Stromal cell of bone marrow (primary cell): ENCODE measurements at regions not wholly inside any gene's neighbourhood (a gene's known extent, or its start where the extent isn't known, plus 50 kb on each side); places are given as distances from the start of the nearest gene placed in this dataset.

ENCODE experiments used
- DNase-seq: peaks from one replicate; pipeline ENCODE4 v3.0.0-alpha.2; 2012; ENCODE audit warnings: low read depth

DNA sequence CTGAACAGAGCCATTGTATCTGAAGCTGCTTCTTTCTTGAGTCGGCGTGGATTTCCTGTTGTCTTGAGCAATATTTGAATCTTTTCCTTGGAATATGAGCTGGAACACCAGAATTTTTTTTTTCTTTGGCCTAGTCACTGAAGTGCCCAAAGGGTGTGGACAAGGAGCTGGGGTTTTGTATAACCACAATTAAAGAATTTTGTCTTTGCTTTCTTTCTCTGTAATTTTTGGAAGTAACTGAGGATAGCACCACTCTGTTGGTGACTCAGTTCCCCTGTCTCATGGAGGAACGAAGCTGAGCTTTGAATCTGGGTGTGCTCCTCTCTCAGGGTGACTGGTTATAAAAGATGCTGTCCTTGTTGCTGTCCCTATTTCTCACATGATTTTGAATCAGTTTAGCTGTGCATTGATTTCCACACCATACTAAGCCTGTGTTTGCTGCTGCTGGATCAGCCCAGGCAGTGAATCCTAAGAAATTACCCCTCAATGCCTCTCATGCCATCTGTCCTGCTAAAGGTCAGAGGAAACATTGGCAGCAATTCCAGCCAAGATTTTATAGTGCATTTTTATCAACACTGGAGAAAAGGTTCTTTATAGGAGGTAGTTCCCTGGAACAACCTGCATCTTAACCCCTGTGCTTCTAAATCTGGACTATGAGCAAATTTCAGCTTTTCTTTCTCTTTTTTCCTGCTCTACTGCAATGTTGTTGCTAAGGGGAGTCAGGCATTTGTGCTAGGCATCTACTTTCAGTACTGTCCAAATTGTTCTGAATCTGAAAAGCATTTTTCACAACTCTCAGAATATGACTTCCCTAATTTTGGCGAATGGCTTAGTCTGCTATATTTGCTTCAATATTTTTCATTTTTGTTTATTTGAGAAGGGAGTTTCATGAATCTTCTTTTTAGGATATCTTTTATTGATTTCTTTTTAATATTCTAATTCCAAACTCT is 540.8 kb downstream of the SOX6 start:
- peak; percentile 72 for DNase-seq

DNA sequence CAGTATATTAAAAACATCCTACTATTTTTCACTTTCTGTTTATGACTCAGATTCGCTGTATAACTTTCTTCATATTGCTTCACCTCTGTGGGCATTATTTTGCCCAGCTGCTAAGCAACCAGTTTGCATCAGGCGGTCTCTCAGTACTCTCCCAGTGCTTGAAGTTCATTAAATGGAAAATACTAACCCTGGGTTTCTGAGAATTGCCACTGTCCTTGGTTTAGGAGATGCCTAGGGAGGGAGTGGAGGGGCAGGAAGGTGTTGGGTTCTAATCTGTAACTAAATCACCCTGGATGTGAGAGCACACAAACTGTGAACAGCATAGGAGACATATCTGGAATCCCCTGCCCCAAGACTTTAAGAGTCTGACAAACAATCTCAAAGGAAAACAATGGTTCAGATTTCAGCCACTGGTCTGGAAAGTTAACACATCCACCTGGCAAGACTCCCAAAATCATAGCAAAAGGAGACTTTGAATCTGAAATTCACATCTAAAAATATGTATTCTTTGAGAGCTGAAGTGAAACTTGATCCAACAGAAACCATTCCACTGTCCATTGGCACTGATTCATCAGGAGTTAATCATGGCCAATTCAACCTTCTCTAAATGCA is 540.0 kb downstream of the SOX6 start:
- DNase-seq = peak; percentile 93

DNA sequence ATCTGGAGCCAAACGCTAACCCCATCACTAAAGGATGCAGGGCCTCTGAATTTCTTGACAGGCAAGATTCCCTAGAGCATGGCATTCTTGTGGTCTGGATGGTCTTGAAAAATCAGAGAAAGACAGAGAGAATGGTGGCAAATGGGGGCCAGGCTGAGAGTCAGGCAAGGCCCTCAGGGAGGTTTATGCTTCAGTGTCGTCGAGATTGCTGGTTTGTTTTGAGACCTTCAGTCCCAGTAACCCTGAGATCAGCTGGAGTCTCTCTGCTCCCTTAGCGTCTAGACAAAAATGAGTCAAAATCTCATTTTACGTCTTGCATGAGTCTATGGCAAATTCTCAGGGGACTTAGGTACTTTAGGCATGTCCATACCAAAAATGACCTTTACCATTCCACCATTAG is 539.3 kb downstream of the SOX6 start:
- DNase-seq = peak; percentile 44

DNA sequence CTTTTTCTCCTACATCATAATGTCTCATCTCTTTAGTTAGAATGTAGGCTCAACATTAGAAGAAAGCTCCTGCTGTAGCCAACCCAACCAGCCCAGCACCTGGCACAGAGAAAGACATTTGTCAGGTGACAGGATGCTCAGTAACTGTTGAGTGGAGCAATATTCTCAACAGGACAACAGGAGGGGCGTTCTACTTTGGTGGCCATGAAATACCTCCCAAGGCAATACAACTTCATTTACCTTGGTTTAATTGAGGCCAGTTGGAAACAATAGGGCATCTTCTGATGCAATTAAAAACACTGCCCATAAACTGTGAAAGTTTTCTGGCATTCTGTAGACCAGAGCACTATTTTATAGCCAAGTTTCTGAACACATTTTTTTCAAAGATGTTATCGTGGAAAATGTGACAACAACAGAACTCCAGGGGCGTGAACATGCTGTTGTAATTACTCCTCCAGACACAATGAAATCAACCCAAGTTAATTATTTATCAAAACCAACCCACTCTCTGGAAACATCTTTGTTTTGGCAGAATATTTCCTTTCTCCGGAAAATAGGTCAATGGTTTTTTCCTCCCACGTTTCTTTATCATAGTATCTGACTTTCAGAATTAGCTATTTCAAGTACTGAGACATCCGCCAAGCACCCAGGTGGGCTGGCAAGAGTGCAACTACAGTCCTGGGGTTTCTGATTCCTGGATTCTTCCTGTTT is 538.1 kb downstream of the SOX6 start:
- no peak for DNase-seq

DNA sequence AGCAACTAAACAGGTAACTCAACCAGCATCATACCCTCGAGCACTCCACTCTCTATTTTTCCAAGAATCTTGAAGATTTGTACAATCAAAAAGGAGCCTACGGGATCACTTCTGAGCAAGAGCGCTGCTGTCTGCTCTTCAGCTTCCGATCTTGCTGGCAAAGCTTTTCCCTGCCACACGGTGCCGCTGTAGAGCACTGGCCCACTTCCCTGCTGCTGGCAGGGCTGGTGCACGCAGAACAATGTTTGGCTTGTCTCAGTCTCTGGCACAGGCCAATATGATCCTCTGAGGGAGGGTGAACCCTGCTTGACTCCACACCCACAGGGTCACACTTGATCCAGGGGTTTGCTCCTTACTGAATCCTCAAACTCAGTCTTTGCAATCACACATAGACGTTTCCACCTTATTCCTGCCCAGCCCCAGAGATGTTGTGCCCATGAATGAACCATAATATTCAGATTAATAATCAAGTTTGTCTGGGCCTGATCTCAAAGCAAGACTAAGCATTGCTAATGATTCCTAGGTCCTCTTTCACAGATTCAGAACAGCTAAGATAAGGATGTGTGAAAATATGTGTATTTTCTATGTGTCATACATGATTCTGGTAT is 536.6 kb downstream of the SOX6 start:
- no peak for DNase-seq

DNA sequence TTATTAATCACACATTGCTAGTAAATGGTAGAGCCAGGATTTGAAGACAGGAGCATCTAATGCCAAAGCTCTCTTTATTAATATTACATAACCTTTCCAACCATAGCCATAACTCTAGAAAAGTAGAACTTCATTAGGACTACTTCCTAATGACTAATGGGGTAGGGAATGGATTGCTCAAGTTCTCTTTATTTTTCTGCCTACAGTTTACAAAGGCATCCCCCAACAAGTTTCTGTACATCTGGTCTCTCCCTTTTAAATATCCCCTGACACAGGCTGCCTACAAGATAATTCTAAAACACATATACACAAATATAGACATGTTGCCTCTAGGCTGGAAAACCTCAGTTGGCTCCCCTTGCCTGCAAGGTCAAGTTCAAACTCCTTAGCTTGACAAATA is 534.9 kb downstream of the SOX6 start:
- DNase-seq = no peak

DNA sequence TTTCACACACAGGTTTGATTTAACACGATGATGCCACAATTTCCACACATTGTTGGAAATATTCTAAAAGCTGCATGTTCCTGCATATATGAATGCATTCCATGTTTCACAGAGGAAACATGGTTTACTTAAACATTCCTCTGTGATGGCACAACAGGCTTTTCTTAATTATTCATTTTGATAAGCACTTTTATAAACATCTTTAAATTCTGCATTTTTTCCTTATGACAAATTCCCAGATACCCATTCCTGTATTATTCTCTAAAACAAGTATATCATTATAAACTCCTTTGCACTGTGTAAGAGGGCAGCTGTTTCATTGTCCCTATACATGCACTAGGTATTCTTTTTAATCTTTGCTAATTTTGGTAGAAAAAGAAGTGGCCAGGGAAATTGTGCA is 532.3 kb downstream of the SOX6 start:
- no peak for DNase-seq

DNA sequence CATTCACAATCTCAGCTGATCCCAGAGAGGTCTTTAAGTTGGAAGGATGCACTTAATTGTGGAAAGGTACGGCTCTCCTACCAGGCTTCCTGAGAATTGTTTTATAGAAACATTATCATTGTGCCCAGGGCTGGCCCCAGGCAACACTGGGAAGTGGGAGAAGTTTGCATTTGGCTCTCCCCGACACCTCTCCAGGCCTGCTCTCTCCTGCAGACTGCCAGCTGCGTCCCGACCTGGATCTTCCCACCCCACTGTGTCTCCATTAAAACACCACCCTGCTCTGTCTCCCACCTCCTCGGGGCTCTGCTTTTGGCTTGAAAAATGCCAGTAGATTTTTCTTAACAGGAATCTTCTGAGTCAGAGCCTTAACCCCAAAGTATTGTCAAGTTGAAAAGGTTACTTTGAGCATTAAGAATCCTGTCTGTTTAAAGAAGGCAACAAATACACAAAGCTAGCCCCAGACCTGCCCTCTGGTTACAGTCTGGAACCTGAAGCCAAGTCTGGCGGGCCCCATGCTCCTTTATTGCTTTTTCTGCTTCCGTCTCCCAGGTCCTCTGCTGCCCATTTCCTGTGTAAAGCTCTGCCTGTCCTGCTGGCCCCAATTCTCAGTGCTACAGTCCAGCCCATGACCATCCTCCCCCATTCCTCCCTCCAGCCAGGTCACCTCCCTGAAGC is 530.2 kb downstream of the SOX6 start:
- DNase-seq = no peak

DNA sequence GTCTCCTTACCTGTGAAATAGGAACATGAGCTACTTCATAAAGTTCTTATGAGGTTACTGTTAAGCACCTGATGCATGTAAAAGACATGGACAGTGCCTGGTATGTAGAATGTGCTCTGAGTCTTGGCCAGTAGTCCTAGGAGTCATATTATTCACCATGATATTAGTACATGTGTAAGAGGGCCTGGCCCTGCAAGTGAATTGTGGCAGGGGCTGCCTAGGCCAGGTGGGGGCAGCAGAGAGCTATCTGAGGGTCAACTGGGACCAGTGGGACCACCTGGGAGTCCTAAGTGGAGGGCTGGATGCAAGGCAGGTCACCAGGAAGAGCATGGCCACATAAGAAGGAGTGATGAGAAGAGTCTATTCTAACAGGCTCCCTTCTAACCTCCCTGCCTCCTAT is 529.5 kb downstream of the SOX6 start:
- DNase-seq = no peak

DNA sequence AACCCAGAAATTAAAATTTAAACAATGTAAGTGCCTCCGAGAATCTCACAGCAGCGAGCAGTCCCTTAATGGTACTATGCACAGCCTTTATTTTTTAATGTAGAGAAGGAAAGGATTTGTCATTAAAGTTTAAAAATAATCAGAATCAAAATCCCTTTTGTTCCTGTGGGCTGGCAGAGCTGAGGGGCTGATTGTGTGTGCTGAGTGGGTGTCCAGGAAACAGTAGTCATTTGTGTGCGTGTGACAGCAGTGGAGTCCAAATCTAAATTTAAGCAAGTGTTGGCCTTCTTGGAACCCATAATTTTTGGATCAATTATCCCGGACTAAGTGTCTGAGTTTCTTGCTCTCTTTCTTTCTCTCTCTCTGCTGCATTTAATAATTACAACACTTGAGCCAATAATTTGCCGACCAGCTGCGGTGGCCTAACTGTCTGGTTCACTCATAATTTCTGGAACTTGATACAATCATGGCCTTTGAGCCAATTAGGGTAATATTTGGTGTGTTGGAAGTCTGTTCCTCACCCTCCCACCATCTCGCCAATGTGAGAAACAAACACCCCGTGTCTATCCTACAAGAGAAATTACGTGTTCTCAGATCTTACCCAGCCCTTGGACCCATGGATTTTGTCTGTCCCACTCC is 528.0 kb downstream of the SOX6 start:
- no peak for DNase-seq

DNA sequence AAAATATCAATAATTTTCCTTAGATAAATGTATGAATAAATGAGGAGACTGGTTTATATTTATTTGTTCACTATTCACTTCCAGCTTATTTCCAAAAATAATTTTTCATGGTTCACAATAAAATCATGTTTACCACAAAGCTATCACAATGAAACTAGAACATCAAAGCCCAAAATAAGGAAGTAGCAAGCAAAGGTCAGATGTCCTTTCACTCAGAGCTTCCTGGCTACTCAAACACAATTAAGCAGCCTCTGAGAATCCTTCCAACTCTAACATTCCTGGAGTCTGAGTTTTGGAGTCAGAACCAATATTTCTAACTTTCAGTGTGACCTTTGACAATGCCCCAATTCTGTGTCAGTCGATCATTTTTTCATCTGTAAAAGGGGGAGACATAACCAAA is 527.0 kb downstream of the SOX6 start:
- no peak for DNase-seq

DNA sequence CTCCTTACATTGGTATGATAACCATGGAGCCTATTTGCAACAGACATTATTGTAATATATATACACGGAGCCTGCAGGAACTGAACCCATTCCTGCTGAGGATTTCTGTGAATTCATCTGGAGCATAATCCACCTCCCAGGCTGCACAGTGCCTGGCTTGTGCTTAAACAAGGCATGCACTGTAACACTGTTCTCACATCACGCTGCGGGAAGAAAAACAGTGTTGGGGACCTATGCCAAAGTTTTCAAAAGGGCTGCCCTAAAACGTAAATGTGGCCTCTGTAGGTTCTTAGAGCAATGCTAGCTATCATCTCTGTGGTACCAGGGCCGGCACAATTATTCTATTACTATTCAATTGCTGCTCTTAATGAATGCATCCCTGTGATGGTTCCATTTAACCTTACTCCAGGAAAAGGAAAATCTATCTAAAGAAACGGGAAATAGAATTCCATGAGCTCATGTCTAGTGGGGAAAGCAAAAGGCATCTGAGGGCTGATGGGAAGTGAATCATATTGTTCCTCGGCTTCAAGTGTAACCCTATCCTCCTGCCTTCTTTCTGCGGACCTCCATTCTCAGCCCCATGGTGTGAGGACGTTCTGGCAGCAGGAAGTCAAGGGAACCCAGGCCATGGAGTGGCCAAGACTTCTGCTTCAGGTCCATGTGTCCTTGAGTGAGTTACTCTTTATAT is 525.5 kb downstream of the SOX6 start:
- no peak for DNase-seq

DNA sequence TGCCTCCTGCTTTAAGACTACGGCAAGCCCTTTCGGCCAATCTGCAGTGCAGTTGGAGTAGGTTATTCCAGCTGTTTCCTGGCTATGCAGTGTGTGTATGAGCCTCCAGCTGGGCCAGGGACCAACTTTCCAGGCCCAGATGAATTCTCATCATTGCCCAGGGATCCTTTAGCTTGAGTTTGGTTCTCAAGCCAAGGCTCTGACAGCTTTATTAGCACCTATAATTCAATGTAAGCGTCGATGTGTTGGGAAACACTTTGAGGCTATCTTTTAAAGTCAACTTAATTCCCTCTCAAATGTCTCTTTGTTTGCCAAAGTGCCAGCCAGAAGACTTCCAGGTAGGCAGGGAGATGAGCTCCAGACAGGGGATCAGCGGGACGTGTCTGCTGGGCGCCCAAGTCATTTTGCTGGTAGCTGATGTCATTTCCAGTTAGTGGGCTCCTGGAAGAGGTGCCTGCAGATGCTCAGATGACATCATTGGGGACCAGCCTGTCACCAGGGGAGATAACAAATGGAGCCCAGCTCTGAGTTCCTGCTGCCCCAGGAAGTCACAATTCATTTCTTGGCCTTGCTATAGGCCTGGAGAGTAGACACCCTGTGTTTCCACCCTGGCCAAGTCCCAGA is 520.4 kb downstream of the SOX6 start:
- no peak for DNase-seq

DNA sequence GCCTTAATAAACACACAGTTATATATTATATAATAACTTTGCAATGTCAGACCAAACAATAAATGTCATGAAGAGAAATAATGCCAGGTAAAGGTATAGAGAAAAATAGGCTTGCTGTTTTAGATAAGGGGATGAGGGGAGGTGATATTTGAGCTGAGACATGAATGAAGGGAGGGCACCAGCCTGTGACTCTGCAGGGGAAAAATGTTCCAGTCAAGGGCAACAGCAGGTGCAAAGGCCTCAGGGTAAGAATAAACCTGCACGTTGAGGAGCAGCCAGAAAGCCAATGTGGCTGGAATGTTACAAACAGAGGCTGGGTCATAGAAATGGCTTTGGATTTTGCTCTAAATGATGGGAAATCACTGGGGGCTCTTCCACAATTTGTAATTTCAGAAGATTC is 519.6 kb downstream of the SOX6 start:
- DNase-seq = no peak

DNA sequence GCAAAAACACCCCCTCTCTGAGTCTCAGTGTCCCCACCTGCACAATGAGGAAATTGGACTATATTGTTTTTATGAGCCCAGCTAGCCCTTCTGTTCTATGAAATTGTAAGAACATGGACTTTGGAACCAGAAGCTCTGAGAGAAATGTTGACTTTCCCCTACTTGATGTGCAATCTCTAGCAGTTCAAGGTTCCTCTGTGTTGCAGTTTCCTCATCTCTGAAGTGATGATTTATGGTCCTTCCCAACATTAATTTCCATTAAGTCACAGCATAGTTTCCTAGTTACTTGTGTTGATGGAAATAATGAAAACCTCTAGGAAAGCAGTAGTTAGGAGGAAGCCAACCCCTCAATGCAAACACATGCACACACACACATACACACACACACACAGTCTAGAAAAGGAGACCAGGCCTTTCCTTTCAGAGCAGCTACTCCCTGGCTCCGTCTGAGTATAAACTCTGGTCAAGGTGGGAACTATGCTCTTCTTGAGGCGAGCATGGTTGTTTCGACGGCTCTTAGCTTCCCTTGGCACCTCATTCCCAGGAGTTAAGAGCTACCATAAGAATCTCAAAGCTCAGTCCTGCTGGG is 518.4 kb downstream of the SOX6 start:
- DNase-seq = no peak

DNA sequence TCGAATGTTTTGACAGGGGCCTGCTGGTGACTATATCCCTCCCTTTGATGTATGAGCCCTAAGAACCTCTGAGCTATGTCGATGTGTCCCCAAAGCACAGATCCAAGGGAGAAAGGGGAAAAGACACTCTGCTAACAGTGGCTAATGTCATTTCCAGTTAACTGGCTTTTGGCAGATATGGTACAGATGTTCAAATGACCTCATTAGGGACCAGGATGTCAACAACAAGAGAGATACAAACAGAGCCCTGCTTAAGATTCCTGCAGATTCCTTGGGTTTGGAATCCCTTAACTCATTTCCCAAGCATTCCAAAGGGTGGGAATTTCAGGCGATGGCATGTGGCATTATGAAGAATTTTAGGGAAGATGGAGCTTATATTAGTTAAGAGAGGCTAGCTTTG is 517.3 kb downstream of the SOX6 start:
- no peak for DNase-seq

DNA sequence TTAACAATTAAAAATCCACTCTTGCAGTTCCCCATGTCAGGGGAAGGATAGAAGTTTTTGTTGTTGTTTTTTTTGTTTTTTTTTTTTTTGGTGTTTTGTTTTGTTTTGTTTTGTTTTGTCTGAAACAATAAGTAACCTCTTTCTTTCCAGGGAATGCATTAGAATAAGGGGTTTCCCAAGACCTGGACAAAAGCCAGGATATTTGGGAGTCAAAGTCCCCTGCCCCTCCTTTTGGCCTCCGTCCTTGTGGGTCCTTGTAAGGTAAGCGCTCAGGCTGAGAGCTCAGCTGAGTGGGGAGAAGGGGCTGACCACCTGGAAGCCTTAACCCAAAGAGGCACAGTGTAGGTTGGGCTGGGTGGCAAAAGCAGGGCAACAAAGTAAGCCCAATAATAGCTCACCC is 515.4 kb downstream of the SOX6 start:
- no peak for DNase-seq

DNA sequence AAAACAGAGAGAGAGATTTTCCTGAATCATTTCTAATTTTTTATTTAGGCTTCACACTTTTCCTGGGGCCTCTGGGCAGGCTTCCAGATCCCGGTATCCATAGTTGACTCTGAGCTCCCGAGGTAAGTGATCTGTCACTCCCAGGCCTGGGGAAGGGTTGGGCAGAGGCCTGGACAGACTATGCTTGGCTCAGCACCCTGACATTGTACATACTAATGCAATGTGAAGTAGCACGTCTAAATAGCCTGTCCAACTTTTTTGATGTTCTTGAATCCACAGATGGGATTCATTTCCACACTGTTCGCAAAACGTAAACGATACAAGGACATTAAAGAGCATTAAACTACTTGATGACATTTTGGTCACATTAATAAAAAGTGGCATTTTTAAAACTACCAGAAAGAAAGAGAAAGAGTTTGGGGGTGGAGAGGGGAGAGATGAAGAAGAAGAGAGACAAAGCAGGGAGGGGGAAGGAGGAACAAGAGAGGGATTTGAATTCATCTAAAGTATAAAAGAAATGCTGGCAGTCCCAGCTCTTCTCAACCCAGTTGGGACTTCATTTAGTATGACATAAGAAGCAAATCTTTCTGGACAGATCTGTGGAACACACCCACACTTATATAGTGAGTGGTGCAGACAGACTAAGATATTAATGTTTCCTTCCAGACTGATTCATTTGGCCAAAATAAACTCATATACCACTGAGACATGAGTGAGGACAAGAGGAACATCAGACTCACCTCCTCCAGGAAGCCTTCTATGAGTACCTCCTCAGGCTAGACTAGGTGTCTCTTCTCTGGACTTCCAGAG is 514.2 kb downstream of the SOX6 start:
- DNase-seq = no peak

DNA sequence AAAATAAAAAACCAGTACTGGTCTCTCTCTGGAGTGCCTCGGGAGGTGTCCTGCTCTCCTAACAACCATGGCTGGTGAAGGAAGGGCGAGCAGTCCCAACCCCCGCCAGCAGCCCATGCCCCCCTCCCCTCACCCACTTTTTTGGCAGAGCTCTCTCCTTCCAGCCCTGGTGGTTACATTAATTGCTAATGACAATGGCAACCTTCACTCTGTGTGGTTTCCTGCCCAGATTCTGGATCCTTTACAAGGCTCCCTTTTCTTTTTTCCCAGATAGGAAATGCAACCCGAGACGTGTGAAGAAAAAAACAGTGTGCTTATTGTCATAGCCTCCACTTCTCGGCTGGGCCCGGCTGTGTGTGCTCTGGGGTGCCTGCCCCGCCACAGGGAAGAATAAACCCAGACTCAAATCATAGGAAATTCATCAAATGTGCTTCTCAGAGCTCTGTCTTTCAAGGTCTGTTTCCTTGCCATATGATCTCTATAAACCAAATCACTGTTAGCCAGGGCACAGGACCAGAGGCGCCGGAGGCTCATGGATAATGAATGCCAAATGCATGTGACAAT is 513.0 kb downstream of the SOX6 start:
- no peak for DNase-seq
